Transverse colon (tissue), 4 donors: ENCODE measurements at regions not wholly inside any gene's neighbourhood (a gene's known extent, or its start where the extent isn't known, plus 50 kb on each side); places are given as distances from the start of the nearest gene placed in this dataset.

Experiments
- DNase-seq: peaks from one replicate; pipeline ENCODE4 v3.0.0-alpha.2; 2019
- H3K27ac ChIP-seq, 4 donors: fragments of 200-600 bp; sonication (generic); 2 replicates each; pipeline ENCODE4 v1.5.1; 2016 to 2018; ENCODE audit warnings: inconsistent platforms in 4 of 4
- H3K27me3 ChIP-seq: fragments of 200-600 bp; sonication (generic); 2 replicates; pipeline ENCODE4 v1.5.1; 2017; ENCODE audit warnings: inconsistent platforms
- H3K36me3 ChIP-seq, 4 donors: fragments of 200-600 bp; sonication (generic); 2 replicates each; pipeline ENCODE4 v1.5.1; 2017 to 2019; ENCODE audit warnings: inconsistent platforms in 4 of 4
- H3K4me1 ChIP-seq, 4 donors: fragments of 200-600 bp; sonication (generic); 2 replicates each; pipeline ENCODE4 v1.5.1; 2017 to 2020; ENCODE audit warnings: inconsistent platforms in 4 of 4
- H3K4me3 ChIP-seq, 4 donors: fragments of 200-600 bp; sonication (generic); 1 replicate in 1 of 4; 2 replicates in 3 of 4; pipeline versions ENCODE4 v1.5.1 to v1.6.1; 2017 to 2019; ENCODE audit warnings: inconsistent platforms in 4 of 4
- H3K9me3 ChIP-seq, 2 donors: fragments of 200-600 bp; sonication (generic); 2 replicates each; pipeline ENCODE4 v1.5.1; 2017 to 2019; ENCODE audit warnings: inconsistent platforms in 2 of 2
- CTCF ChIP-seq, 5 experiments: fragments of 200-600 bp in 3 of 5; fragments of 450-650 bp in 2 of 5; sonication (generic) in 3 of 5; IDR thresholded peaks; 1 replicate in 2 of 5; 2 replicates in 3 of 5; pipeline ENCODE4 v1.5.1; 2016 to 2017; ENCODE audit warnings: antibody characterized with exemption in 5 of 5, inconsistent platforms in 3 of 5, mild to moderate bottlenecking in 2 of 5, moderate library complexity in 1 of 5
- EP300 ChIP-seq: sonication (generic); formaldehyde crosslinking; IDR thresholded peaks from one replicate; pipeline ENCODE4 v1.6.1; 2017; ENCODE audit warnings: antibody characterized with exemption, low read depth
- POLR2A ChIP-seq: fragments of 450-650 bp; IDR thresholded peaks from one replicate; pipeline ENCODE4 v1.6.1; 2016; ENCODE audit warnings: antibody characterized with exemption, mild to moderate bottlenecking, moderate library complexity
- POLR2AphosphoS5 ChIP-seq, 3 donors: sonication (generic); formaldehyde crosslinking; IDR thresholded peaks; one replicate each; pipeline ENCODE4 v1.6.1; 2016; ENCODE audit warnings: antibody characterized with exemption in 3 of 3
- WGBS, 2 donors: methylation state at CpG; one replicate each; pipeline ENCODE4 v1.1.5; 2018; ENCODE audit warnings: low coverage in 1 of 2; 5-methylcytosine and 5-hydroxymethylcytosine counted together
- in situ Hi-C, 4 donors: fragments of 200-750 bp; cut with MboI; loops; one replicate each; pipeline versions ENCODE4 v1.15.0 to v1.15.1; 2017; ENCODE audit warnings: low sequenced_read_pairs in 3 of 4, low pct_ligation_motif_present in 1 of 4, low pct_unique_long_range_greater_than_20kb in 1 of 4
- intact Hi-C: fragments of 100-400 bp; cut with DNase I; formaldehyde crosslinking; loops from one replicate; pipeline ENCODE4 v1.15.1; 2023; ENCODE audit warnings: low total_unique reads

- no peak for TF ChIP-seq CTCF (IDR thresholded peaks at IDR 0.05)
- TF ChIP-seq POLR2A, result no peak
- no peak for TF ChIP-seq POLR2AphosphoS5 (IDR thresholded peaks at IDR 0.05)
- no peak for TF ChIP-seq EP300
- intact Hi-C loops, result no loop called here
- Histone ChIP-seq H3K27me3 (no peaks in the 10 kb centered on the region), H3K4me3 (no peak overlapping the region), H3K27ac (no peak overlapping the region), H3K9me3 (no peaks in the 10 kb centered on the region), H3K36me3 (no peaks in the 10 kb centered on the region), H3K4me1 (no peaks in the 10 kb centered on the region)
- WGBS, 2 donors, result 63 to 70% methylated on average over 3 to 5 of the region's 6 CpGs
- in situ Hi-C loops, result no loop called here
- no peak for DNase-seq
These were observed 49.8 kb downstream of the ABCC12 start for GRCh38 chr16:48105976-48106375.

GRCh38 chr16:48105456-48105855 is 50.3 kb downstream of the ABCC12 start:
- in situ Hi-C loops, result no loop called here
- Histone ChIP-seq H3K4me3 (no peak overlapping the region), H3K27me3 (no peaks in the 10 kb centered on the region), H3K27ac (no peak overlapping the region), H3K9me3 (no peaks in the 10 kb centered on the region), H3K36me3 (no peaks in the 10 kb centered on the region), H3K4me1 (no peaks in the 10 kb centered on the region)
- WGBS, 2 donors, result 51% methylated on average over 4 of the region's 4 CpGs; no CpG with 5 or more reads in 1 of the 2 donors
- TF ChIP-seq CTCF (IDR thresholded peaks at IDR 0.05) (no peak), POLR2AphosphoS5 (IDR thresholded peaks at IDR 0.05) (no peak), EP300 (no peak), POLR2A (no peak)
- DNase-seq, result no peak
- intact Hi-C loops, result no loop called here

GRCh38 chr16:48103591-48103990 is 52.2 kb downstream of the ABCC12 start:
- 83% methylated on average over 6 of the region's 6 CpGs; no CpG with 5 or more reads in 1 of the 2 donors for WGBS, 2 donors
- no peak for DNase-seq
- no peaks in the 10 kb centered on the region for H3K27me3 ChIP-seq
- intact Hi-C loops, result no loop called here
- H3K9me3 ChIP-seq, result no peaks in the 10 kb centered on the region
- H3K36me3 ChIP-seq, result no peaks in the 10 kb centered on the region
- no peak overlapping the region for H3K27ac ChIP-seq
- TF ChIP-seq CTCF (IDR thresholded peaks at IDR 0.05), result no peak
- TF ChIP-seq EP300, result no peak
- no peak for TF ChIP-seq POLR2AphosphoS5 (IDR thresholded peaks at IDR 0.05)
- no peak for TF ChIP-seq POLR2A
- no peaks in the 10 kb centered on the region for H3K4me1 ChIP-seq
- no peak overlapping the region for H3K4me3 ChIP-seq
- in situ Hi-C loops, result no loop called here

- H3K27me3 ChIP-seq, result no peaks in the 10 kb centered on the region
- no peak for DNase-seq
- intact Hi-C loops (no loop called here), in situ Hi-C loops (no loop called here)
- no peak overlapping the region for H3K4me3 ChIP-seq
- TF ChIP-seq CTCF (IDR thresholded peaks at IDR 0.05) (no peak), POLR2A (no peak), EP300 (no peak), POLR2AphosphoS5 (IDR thresholded peaks at IDR 0.05) (no peak)
- no peaks in the 10 kb centered on the region for H3K4me1 ChIP-seq
- WGBS, 2 donors, result 78 to 89% methylated on average over 8 to 15 of the region's 15 CpGs
- no peaks in the 10 kb centered on the region for H3K36me3 ChIP-seq
- no peaks in the 10 kb centered on the region for H3K9me3 ChIP-seq
- H3K27ac ChIP-seq, result no peak overlapping the region
These were observed 53.4 kb downstream of the ABCC12 start for GRCh38 chr16:48102083-48103008.
